Coronary artery (tissue), 2 donors: ENCODE measurements at regions not wholly inside any gene's neighbourhood (a gene's known extent, or its start where the extent isn't known, plus 50 kb on each side); places are given as distances from the start of the nearest gene placed in this dataset.

ENCODE experiments used
- DNase-seq: peaks from one replicate; pipeline ENCODE4 v3.0.0-alpha.2; 2017; ENCODE audit warnings: low spot score
- H3K27ac ChIP-seq, 2 donors: fragments of 200-600 bp; sonication (generic); one replicate each; pipeline ENCODE4 v1.5.1; 2016 to 2019
- H3K4me3 ChIP-seq: fragments of 200-600 bp; sonication (generic); 2 replicates; pipeline ENCODE4 v1.5.1; 2016; ENCODE audit warnings: mild to moderate bottlenecking, moderate library complexity
- TF ChIP-seq, protein P1 (sequence below): fragments of 200-600 bp; sonication (generic); IDR thresholded peaks from one replicate; pipeline ENCODE4 v1.5.1; 2019; ENCODE audit warnings: antibody characterized with exemption

DNA sequence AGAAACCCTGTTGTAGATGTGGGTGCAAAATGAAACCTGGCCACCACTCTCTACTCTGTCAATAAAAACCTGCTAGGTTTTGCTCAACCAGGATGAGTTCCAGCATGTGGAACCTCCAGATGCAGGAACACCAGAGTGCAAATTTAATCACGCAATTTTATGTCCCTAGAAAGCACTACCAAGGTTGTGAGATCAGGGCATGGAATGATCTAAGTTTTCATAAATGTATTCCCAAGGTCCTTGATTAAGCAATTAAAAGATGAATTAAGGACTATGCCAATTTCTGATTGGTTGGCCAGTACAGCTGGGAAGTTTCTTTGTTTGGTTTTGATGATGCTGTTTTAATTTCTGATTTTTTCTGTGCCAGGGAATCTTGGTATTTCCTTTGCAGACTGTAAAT is 179.2 kb downstream of the KCNS3 start:
- Histone ChIP-seq H3K27ac (no peak overlapping the region), H3K4me3 (no peak overlapping the region)
- DNase-seq, result no peak
- TF ChIP-seq, protein P1, sequence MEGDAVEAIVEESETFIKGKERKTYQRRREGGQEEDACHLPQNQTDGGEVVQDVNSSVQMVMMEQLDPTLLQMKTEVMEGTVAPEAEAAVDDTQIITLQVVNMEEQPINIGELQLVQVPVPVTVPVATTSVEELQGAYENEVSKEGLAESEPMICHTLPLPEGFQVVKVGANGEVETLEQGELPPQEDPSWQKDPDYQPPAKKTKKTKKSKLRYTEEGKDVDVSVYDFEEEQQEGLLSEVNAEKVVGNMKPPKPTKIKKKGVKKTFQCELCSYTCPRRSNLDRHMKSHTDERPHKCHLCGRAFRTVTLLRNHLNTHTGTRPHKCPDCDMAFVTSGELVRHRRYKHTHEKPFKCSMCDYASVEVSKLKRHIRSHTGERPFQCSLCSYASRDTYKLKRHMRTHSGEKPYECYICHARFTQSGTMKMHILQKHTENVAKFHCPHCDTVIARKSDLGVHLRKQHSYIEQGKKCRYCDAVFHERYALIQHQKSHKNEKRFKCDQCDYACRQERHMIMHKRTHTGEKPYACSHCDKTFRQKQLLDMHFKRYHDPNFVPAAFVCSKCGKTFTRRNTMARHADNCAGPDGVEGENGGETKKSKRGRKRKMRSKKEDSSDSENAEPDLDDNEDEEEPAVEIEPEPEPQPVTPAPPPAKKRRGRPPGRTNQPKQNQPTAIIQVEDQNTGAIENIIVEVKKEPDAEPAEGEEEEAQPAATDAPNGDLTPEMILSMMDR, result no peak

DNA sequence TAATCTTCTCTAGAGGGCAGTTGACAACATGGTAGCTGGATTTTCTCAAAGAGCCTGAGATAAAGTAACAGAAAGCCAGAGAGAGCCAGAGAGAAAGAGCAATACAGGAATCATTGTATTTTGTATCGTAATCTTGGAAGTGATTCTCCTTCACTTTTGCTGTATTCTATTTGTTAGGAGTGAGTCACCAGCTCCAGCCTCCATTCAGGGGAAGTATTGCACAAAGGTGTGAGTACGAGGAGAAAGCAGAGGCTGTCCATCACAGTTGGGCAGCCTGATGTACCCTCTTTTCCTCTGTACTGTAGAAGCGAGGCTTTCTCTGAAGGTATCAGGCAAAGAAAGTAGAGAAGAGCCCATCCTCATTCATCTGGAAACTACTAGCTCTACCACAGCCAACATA is 176.8 kb downstream of the KCNS3 start:
- Histone ChIP-seq H3K27ac (no peak overlapping the region), H3K4me3 (no peak overlapping the region)
- DNase-seq, result no peak
- TF ChIP-seq, protein P1, result no peak

DNA sequence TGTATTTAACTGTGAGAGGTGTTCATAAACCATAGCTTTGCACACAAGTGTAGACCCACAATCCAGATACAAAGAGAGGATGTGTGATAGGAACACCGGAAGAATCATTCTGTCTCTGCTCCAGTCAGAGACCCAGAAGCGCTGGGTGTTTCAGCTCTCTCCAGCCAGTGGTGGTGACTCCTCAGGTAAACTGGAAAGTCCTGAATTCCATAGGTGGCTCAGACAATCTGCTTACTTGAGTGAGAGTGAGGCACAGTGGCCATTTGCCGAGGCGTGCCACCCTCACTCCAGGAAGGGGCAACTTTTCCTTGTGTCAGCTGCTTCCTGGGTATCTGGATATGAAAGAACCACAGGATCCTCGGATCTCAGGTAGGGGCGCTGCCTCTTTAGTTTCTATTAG is 171.5 kb downstream of the KCNS3 start:
- DNase-seq, result no peak
- Histone ChIP-seq H3K27ac (no peak overlapping the region), H3K4me3 (no peak overlapping the region)
- TF ChIP-seq, protein P1, result no peak

DNA sequence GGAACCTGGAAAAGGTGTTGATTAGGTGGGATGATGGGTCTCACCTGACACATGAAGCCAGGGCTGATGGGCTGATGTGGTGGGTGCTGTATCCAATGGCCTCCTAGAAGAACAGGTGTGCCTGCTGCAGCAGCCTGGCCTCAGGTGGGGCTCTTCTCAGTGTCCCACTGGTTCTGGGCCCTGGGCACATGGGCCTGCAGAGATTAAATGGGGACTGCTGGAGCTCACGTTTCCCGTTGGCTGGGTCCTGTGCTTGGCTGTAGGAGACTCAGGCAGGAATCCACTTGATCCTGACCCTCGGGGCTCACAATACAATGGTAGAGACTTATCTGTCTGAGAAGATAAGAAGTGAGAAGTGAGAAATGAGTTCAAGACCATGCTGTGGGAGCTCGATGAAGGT is 170.9 kb downstream of the KCNS3 start:
- H3K27ac ChIP-seq, result no peak overlapping the region
- DNase-seq, result no peak
- no peak overlapping the region for H3K4me3 ChIP-seq
- TF ChIP-seq, protein P1, result no peak

DNA sequence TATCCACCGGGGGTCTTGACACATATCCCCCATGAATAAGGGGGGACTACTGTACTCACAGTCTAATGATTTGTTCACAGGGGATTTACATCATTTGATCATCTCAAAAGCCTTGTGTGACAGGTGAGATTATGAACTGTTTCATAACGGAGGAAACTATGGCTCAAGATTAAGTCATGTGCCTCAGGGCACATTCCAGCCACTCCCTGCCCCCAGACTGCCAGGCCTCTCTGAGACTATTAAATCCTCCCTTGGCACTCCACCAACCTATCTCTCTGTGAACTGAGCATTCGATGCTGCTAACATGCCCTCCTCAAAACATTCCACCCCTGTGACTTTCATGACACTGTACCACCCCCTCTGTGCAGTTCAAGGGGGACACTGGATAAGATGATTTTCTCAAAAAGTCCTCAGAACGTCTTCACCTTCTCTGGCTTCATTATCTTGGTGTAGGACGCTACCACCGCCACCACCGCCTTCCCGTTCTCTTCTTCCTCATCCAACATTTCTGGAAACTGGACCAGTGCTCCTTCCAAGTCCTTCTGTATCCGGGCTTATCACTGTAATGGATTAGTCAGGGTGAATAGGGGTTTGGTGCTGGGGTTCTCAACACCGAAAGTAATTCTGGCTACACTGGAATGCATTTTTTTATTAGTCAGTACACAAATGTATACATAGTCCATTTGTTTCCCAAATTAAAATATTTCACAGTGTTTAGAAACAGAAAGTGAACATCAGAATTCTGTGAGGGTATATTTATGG is 169.6 kb downstream of the KCNS3 start:
- DNase-seq, result no peak
- Histone ChIP-seq H3K4me3 (no peak overlapping the region), H3K27ac (peak overlapping the region in 1 of 2 donors; percentile 36)
- TF ChIP-seq, protein P1, result no peak

DNA sequence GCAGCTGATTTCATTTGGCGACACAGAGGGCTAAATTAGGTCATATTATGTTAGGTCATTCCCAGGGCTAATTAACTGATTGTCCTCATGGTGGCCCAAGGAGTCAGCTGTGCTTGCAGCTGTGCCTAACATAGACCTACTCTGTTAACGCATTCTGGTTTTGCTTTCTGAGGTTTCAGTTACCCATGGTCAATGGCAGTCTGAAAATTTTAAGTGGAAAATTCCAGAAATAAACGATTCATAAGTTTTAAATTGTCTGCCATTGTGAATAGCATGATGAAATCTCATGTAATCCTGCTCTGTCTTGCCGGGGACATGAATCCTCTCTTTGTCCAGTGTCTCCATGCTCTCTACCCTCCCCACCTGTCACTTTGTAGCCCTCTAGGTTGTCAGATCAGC is 168.7 kb downstream of the KCNS3 start:
- Histone ChIP-seq H3K4me3 (no peak overlapping the region), H3K27ac (no peak overlapping the region)
- no peak for DNase-seq
- TF ChIP-seq, protein P1, result no peak

DNA sequence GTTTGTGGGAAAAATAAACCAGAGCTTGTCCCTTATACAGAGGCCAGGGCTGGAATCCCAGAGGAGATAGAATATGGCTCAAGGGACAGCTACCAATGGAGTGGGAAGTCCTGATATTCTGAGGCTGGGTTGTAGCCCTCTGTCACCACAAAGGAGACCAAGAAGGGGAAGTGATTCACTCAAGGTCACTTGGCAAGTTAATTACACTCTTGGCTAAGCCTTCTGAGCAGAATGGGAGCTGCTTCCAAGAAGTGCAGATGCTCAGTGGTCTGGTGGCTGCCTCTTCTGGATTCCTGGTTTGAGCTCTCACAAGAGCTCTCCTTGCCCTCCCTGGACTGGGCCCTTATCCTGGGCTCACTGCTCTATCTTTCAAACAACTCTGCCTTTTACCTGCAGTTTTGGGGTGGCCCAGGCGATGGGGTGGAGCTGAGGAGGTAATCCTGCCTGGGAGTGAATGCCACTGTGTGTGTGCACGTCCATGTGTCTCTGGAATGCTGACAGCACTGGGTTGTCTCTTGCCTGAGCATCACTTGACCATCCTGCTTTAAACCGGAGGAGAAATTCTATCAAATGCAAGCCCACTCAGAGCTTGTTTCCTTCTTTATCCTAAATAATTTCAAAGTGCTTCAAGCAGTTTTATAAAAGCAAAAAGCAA is 168.2 kb downstream of the KCNS3 start:
- Histone ChIP-seq H3K27ac (no peak overlapping the region), H3K4me3 (no peak overlapping the region)
- no peak for DNase-seq
- TF ChIP-seq, protein P1, result no peak
